ENCODE measurements at regions not wholly inside any gene's neighbourhood (a gene's known extent, or its start where the extent isn't known, plus 50 kb on each side); places are given as distances from the start of the nearest gene placed in this dataset.

- TF ChIP-seq E2F6 (IDR thresholded peaks at IDR 0.05) (no peak), CBX5 (IDR thresholded peaks at IDR 0.05; ENCODE audit: low read depth, low read length) (no peak)
Observed at GRCh38 chr3:26346497-26346896, 276.1 kb upstream of the LRRC3B start (continued).
